ENCODE measurements at regions not wholly inside any gene's neighbourhood (a gene's known extent, or its start where the extent isn't known, plus 50 kb on each side); places are given as distances from the start of the nearest gene placed in this dataset.
"Not testable (repeated sequence)": the region's sequence is repeated elsewhere in the genome, so short reads cannot be mapped to it uniquely, and the experiment has no call there.

GRCh38 chr5:159687892-159688291, 228.4 kb upstream of the ADRA1B start:
- H3K27ac Mint-ChIP-seq, ATAC-seq: not testable (repeated sequence)
- peaks cover 13% of the 10 kb centered on the region for H3K36me3 Mint-ChIP-seq

GRCh38 chr5:159695741-159696294, 220.5 kb upstream of the ADRA1B start:
- H3K4me3 Mint-ChIP-seq: no peak overlapping the region
- no peak for ATAC-seq
- peaks cover 20 to 43% of the 10 kb centered on the region in 2 donors for H3K27me3 Mint-ChIP-seq
- H3K9me3 Mint-ChIP-seq: no peaks in the 10 kb centered on the region
- H3K36me3 Mint-ChIP-seq: peaks cover 4% of the 10 kb centered on the region
- no peak overlapping the region for H3K27ac Mint-ChIP-seq
- no peaks in the 10 kb centered on the region for H3K4me1 Mint-ChIP-seq (ENCODE audit: low read depth in 2 of 2)
- no peak for DNase-seq (ENCODE audit: low spot score)

More at GRCh38 chr5:159687892-159688291, 228.4 kb upstream of the ADRA1B start:
- not testable (repeated sequence) for H3K4me3 Mint-ChIP-seq; H3K9me3 Mint-ChIP-seq; H3K4me1 Mint-ChIP-seq (ENCODE audit: low read depth in 2 of 2); DNase-seq (ENCODE audit: low spot score)
- peaks cover 30 to 53% of the 10 kb centered on the region in 2 donors for H3K27me3 Mint-ChIP-seq

GRCh38 chr5:159697530-159697929, 218.8 kb upstream of the ADRA1B start:
- ATAC-seq: no peak
- no peaks in the 10 kb centered on the region for H3K4me1 Mint-ChIP-seq (ENCODE audit: low read depth in 2 of 2)
- H3K9me3 Mint-ChIP-seq: no peaks in the 10 kb centered on the region
- no peak for DNase-seq (ENCODE audit: low spot score)
- peaks cover 20 to 39% of the 10 kb centered on the region in 2 donors for H3K27me3 Mint-ChIP-seq
- peaks cover 2% of the 10 kb centered on the region for H3K36me3 Mint-ChIP-seq
- H3K27ac Mint-ChIP-seq: no peak overlapping the region
- no peak overlapping the region for H3K4me3 Mint-ChIP-seq

- Mint-ChIP-seq H3K4me1 (ENCODE audit: low read depth in 2 of 2) (no peaks in the 10 kb centered on the region), H3K27me3 (peaks cover 20 to 35% of the 10 kb centered on the region in 2 donors), H3K27ac (no peak overlapping the region), H3K4me3 (no peak overlapping the region), H3K9me3 (no peaks in the 10 kb centered on the region), H3K36me3 (no peaks in the 10 kb centered on the region)
- ATAC-seq: no peak
- no peak for DNase-seq (ENCODE audit: low spot score)
Measured at GRCh38 chr5:159698322-159698721, 218.0 kb upstream of the ADRA1B start.

GRCh38 chr5:159700016-159700415, 216.3 kb upstream of the ADRA1B start:
- DNase-seq (ENCODE audit: low spot score): no peak

GRCh38 chr5:159702301-159702700, 214.0 kb upstream of the ADRA1B start:
- no peak for ATAC-seq
- DNase-seq (ENCODE audit: low spot score): no peak
- no peak overlapping the region for H3K4me3 Mint-ChIP-seq
- H3K4me1 Mint-ChIP-seq (ENCODE audit: low read depth in 2 of 2): no peaks in the 10 kb centered on the region
- H3K27ac Mint-ChIP-seq: no peak overlapping the region
- H3K9me3 Mint-ChIP-seq: peaks cover 3% of the 10 kb centered on the region
- peaks cover 24 to 41% of the 10 kb centered on the region in 2 donors for H3K27me3 Mint-ChIP-seq
- H3K36me3 Mint-ChIP-seq: peaks cover 5% of the 10 kb centered on the region

More at GRCh38 chr5:159700016-159700415, 216.3 kb upstream of the ADRA1B start:
- H3K4me1 Mint-ChIP-seq (ENCODE audit: low read depth in 2 of 2): no peaks in the 10 kb centered on the region
- H3K27ac Mint-ChIP-seq: no peak overlapping the region
- H3K9me3 Mint-ChIP-seq: no peaks in the 10 kb centered on the region
- H3K4me3 Mint-ChIP-seq: no peak overlapping the region
- ATAC-seq: no peak
- no peaks in the 10 kb centered on the region for H3K36me3 Mint-ChIP-seq
- H3K27me3 Mint-ChIP-seq: peaks cover 19 to 35% of the 10 kb centered on the region in 2 donors

GRCh38 chr5:159702826-159703225, 213.5 kb upstream of the ADRA1B start:
- peaks cover 10% of the 10 kb centered on the region for H3K36me3 Mint-ChIP-seq
- H3K27ac Mint-ChIP-seq: no peak overlapping the region
- DNase-seq (ENCODE audit: low spot score): no peak
- no peak for ATAC-seq
- no peaks in the 10 kb centered on the region for H3K4me1 Mint-ChIP-seq (ENCODE audit: low read depth in 2 of 2)
- H3K9me3 Mint-ChIP-seq: peaks cover 4% of the 10 kb centered on the region
- H3K4me3 Mint-ChIP-seq: no peak overlapping the region
- H3K27me3 Mint-ChIP-seq: peaks cover 25 to 46% of the 10 kb centered on the region in 2 donors

- Mint-ChIP-seq H3K27ac (no peak overlapping the region), H3K9me3 (peaks cover 7% of the 10 kb centered on the region), H3K27me3 (peaks cover 28 to 44% of the 10 kb centered on the region in 2 donors), H3K36me3 (peaks cover 11% of the 10 kb centered on the region), H3K4me3 (no peak overlapping the region), H3K4me1 (ENCODE audit: low read depth in 2 of 2) (no peaks in the 10 kb centered on the region)
- DNase-seq (ENCODE audit: low spot score) (no peak), ATAC-seq (no peak)
Measured at GRCh38 chr5:159704160-159704559, 212.1 kb upstream of the ADRA1B start.

GRCh38 chr5:159705948-159706347, 210.3 kb upstream of the ADRA1B start:
- DNase-seq (ENCODE audit: low spot score): no peak
- no peaks in the 10 kb centered on the region for H3K4me1 Mint-ChIP-seq (ENCODE audit: low read depth in 2 of 2)
- peaks cover 40 to 54% of the 10 kb centered on the region in 2 donors for H3K27me3 Mint-ChIP-seq
- H3K27ac Mint-ChIP-seq: no peak overlapping the region
- ATAC-seq: no peak
- peaks cover 11% of the 10 kb centered on the region for H3K36me3 Mint-ChIP-seq
- no peak overlapping the region for H3K4me3 Mint-ChIP-seq
- peaks cover 9% of the 10 kb centered on the region for H3K9me3 Mint-ChIP-seq

GRCh38 chr5:159708090-159708489, 208.2 kb upstream of the ADRA1B start:
- Mint-ChIP-seq H3K4me3 (no peak overlapping the region), H3K27ac (no peak overlapping the region), H3K36me3 (peaks cover 11% of the 10 kb centered on the region), H3K9me3 (peaks cover 9% of the 10 kb centered on the region), H3K27me3 (peaks cover 37 to 55% of the 10 kb centered on the region in 2 donors), H3K4me1 (ENCODE audit: low read depth in 2 of 2) (no peaks in the 10 kb centered on the region)
- ATAC-seq (no peak), DNase-seq (ENCODE audit: low spot score) (no peak)

- DNase-seq (ENCODE audit: low spot score) (no peak), ATAC-seq (no peak)
- Mint-ChIP-seq H3K27ac (no peak overlapping the region), H3K4me1 (ENCODE audit: low read depth in 2 of 2) (no peaks in the 10 kb centered on the region), H3K4me3 (no peak overlapping the region), H3K9me3 (peaks cover 5% of the 10 kb centered on the region), H3K36me3 (peaks cover 3% of the 10 kb centered on the region), H3K27me3 (peaks cover 41 to 62% of the 10 kb centered on the region in 2 donors)
Measured at GRCh38 chr5:159712672-159713071, 203.6 kb upstream of the ADRA1B start.

- Mint-ChIP-seq H3K4me3 (no peak overlapping the region), H3K27me3 (peaks cover 42 to 63% of the 10 kb centered on the region in 2 donors), H3K27ac (no peak overlapping the region), H3K36me3 (no peaks in the 10 kb centered on the region), H3K4me1 (ENCODE audit: low read depth in 2 of 2) (no peaks in the 10 kb centered on the region), H3K9me3 (peaks cover 5% of the 10 kb centered on the region)
- DNase-seq (ENCODE audit: low spot score) (no peak), ATAC-seq (no peak)
Measured at GRCh38 chr5:159713254-159713653, 203.0 kb upstream of the ADRA1B start.

- DNase-seq (ENCODE audit: low spot score) (no peak), ATAC-seq (no peak)
- Mint-ChIP-seq H3K4me1 (ENCODE audit: low read depth in 2 of 2) (no peaks in the 10 kb centered on the region), H3K36me3 (no peaks in the 10 kb centered on the region), H3K4me3 (no peak overlapping the region), H3K9me3 (peaks cover 5% of the 10 kb centered on the region), H3K27ac (no peak overlapping the region), H3K27me3 (peaks cover 40 to 61% of the 10 kb centered on the region in 2 donors)
Measured at GRCh38 chr5:159713773-159714172, 202.5 kb upstream of the ADRA1B start.

- H3K27me3 Mint-ChIP-seq: peaks cover 30 to 53% of the 10 kb centered on the region in 2 donors
- H3K36me3 Mint-ChIP-seq: no peaks in the 10 kb centered on the region
- H3K27ac Mint-ChIP-seq: no peak overlapping the region
- ATAC-seq (no peak), DNase-seq (ENCODE audit: low spot score) (no peak)
- no peaks in the 10 kb centered on the region for H3K4me1 Mint-ChIP-seq (ENCODE audit: low read depth in 2 of 2)
- H3K4me3 Mint-ChIP-seq: no peak overlapping the region
- no peaks in the 10 kb centered on the region for H3K9me3 Mint-ChIP-seq
Measured at GRCh38 chr5:159725475-159725874, 190.8 kb upstream of the ADRA1B start.

- Mint-ChIP-seq H3K27ac (no peak overlapping the region), H3K9me3 (no peaks in the 10 kb centered on the region), H3K27me3 (peaks cover 44 to 70% of the 10 kb centered on the region in 2 donors), H3K4me1 (ENCODE audit: low read depth in 2 of 2) (peaks cover 2% of the 10 kb centered on the region in 2 donors), H3K36me3 (no peaks in the 10 kb centered on the region), H3K4me3 (no peak overlapping the region)
- ATAC-seq (no peak), DNase-seq (ENCODE audit: low spot score) (no peak)
Measured at GRCh38 chr5:159727167-159727566, 189.1 kb upstream of the ADRA1B start.

All from natural killer cell treated with Interleukin-12 subunit alpha and Interleukin-12 subunit beta and Interleukin-15 and Interleukin-18, amount 100 ng/mL, for 72 hours (primary cell).